Naive thymus-derived CD8-positive, alpha-beta T cell (primary cell): ENCODE measurements at regions not wholly inside any gene's neighbourhood (a gene's known extent, or its start where the extent isn't known, plus 50 kb on each side); places are given as distances from the start of the nearest gene placed in this dataset.
"Not testable (repeated sequence)": the region's sequence is repeated elsewhere in the genome, so short reads cannot be mapped to it uniquely, and the experiment has no call there.

ENCODE experiments used
- ATAC-seq, 2 donors: fragments of 150-1000 bp; cut with Tn5 transposase in 1 of 2; sonication (Bioruptor Pico), chemical (Tn5 transposase) in 1 of 2; 1 replicate in 1 of 2; 2 replicates in 1 of 2; pipeline ENCODE4 v1.10.0; 2021; ENCODE audit warnings: mild to moderate bottlenecking in 2 of 2, moderate library complexity in 2 of 2
- POLR2A ChIA-PET: fragments of 350-600 bp; sonication (Branson Sonifier 250); formaldehyde crosslinking; loops from one replicate; lab custom pipeline; 2021; ENCODE audit warnings: antibody characterized with exemption; lab: Charles Lee
- DNase-seq, 10 donors: peaks; one replicate each; pipeline versions ENCODE4 v3.0.0 to v3.0.0-alpha.2; 2020 to 2022
- H3K27ac Mint-ChIP-seq, 10 donors: one replicate each; pipeline ENCODE4 v1.8.0; 2020 to 2022; ENCODE audit warnings: mild to moderate bottlenecking in 10 of 10, mixed read lengths in 10 of 10, moderate library complexity in 4 of 10, inconsistent platforms in 1 of 10
- H3K27me3 Mint-ChIP-seq, 5 donors: one replicate each; pipeline ENCODE4 v1.8.0; 2021 to 2022; ENCODE audit warnings: mixed read lengths in 5 of 5
- H3K36me3 Mint-ChIP-seq, 3 donors: one replicate each; pipeline ENCODE4 v1.8.0; 2020 to 2022; ENCODE audit warnings: mixed read lengths in 3 of 3, mild to moderate bottlenecking in 2 of 3, inconsistent platforms in 1 of 3
- H3K4me1 Mint-ChIP-seq, 4 donors: one replicate each; pipeline ENCODE4 v1.8.0; 2021 to 2022; ENCODE audit warnings: mixed read lengths in 4 of 4
- H3K4me3 Mint-ChIP-seq, 10 donors: one replicate each; pipeline ENCODE4 v1.8.0; 2020 to 2022; ENCODE audit warnings: mild to moderate bottlenecking in 10 of 10, mixed read lengths in 10 of 10, moderate library complexity in 6 of 10, inconsistent platforms in 1 of 10
- H3K9me3 Mint-ChIP-seq, 9 donors: one replicate each; pipeline ENCODE4 v1.8.0; 2020 to 2022; ENCODE audit warnings: mixed read lengths in 9 of 9, mild to moderate bottlenecking in 3 of 9, inconsistent platforms in 1 of 9, moderate library complexity in 1 of 9

DNA sequence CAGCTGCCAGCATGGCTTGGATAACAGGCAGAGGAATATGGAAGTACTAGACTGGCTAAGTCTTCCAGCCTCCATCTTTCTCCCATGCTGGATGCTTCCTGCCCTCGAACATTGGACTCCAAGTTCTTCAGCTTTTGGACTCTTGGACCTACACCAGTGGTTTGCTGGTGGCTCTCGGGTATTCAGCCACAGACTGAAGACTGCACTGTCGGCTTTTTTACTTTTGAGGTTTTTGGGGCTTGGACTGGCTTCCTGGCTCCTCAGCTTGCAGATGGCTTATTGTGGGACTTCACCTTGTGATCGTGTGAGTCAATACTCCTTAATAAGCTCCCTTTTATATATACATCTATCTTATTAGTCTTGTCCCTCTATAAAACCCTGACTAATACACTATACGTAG is 667.6 kb upstream of the NRG3 start:
- H3K9me3 Mint-ChIP-seq, H3K36me3 Mint-ChIP-seq, H3K4me1 Mint-ChIP-seq, H3K27me3 Mint-ChIP-seq, ATAC-seq, POLR2A ChIA-PET, DNase-seq, H3K27ac Mint-ChIP-seq, H3K4me3 Mint-ChIP-seq: not testable (repeated sequence)

DNA sequence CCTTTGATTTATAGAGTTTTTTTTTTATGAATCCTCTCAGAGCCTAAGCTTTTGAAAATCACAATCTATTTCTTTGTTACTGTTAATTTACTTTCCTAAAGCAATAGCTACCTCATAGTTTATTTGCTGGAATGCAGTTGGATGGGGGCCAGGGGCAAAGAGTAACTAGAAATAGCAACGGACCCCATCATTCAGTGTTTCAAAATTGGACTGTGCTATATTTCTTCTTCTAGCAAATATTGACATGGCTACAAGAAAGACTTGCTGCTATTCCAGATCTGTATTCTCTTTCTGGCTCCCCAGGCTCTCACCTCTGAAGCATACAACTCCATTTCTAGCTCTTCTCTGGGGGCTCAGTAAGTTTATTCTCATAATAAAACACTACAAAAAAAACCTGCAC is 661.6 kb upstream of the NRG3 start:
- no peak for DNase-seq
- Mint-ChIP-seq H3K4me1 (no peaks in the 10 kb centered on the region), H3K9me3 (peaks cover 0 to 2% (median 0%) of the 10 kb centered on the region in 9 donors), H3K27ac (no peak overlapping the region), H3K27me3 (peaks cover 0 to 4% (median 0%) of the 10 kb centered on the region in 5 donors), H3K36me3 (no peaks in the 10 kb centered on the region), H3K4me3 (no peak overlapping the region)
- POLR2A ChIA-PET, result no interaction called here
- no peak for ATAC-seq

DNA sequence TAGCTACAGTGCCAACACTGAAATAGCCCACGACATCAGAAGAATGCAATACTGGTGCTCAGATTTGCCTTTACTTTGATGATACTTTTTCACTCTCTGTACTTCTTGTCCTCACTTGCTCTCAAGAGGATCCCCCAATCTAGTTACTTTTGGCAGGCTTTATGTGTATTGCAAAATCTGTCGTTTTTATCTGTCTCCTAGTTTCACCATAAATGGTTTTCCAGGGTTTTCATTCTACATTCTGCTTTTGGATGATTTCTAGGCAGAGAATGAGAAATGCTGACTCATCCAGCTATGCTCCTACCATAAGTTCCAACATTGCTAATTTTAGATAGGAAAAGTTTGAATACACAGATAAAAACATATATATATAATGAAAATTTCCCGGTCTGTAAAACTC is 659.5 kb upstream of the NRG3 start:
- Mint-ChIP-seq H3K27ac (no peak overlapping the region), H3K36me3 (no peaks in the 10 kb centered on the region), H3K4me1 (no peaks in the 10 kb centered on the region), H3K27me3 (peaks cover 0 to 4% (median 0%) of the 10 kb centered on the region in 5 donors), H3K9me3 (peaks cover 0 to 2% (median 0%) of the 10 kb centered on the region in 9 donors), H3K4me3 (no peak overlapping the region)
- DNase-seq (no peak), ATAC-seq (no peak)
- POLR2A ChIA-PET, result no interaction called here

DNA sequence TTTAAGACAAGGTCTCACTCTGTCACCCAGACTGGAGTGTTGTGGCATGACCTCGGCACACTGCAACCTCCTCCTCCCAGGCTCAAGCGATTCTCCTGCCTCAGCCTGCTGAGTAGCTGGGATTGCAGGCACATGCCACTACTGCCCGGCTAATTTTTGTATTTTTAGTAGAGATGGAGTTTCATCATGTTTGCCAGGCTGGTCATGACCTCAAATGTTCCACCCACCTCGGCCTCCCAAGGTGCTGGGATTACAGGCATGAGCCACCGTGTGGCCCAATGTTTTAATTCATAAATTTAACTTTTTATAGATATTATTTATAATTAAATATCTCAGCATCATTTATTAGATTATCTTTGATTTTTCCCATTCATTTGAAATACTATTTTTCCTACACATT is 658.0 kb upstream of the NRG3 start:
- Mint-ChIP-seq H3K4me3 (no peak overlapping the region), H3K36me3 (no peaks in the 10 kb centered on the region), H3K27me3 (peaks cover 0 to 4% (median 0%) of the 10 kb centered on the region in 5 donors), H3K27ac (no peak overlapping the region), H3K9me3 (peaks cover 0 to 2% (median 0%) of the 10 kb centered on the region in 9 donors), H3K4me1 (no peaks in the 10 kb centered on the region)
- ATAC-seq (no peak), DNase-seq (no peak)
- POLR2A ChIA-PET, result no interaction called here

DNA sequence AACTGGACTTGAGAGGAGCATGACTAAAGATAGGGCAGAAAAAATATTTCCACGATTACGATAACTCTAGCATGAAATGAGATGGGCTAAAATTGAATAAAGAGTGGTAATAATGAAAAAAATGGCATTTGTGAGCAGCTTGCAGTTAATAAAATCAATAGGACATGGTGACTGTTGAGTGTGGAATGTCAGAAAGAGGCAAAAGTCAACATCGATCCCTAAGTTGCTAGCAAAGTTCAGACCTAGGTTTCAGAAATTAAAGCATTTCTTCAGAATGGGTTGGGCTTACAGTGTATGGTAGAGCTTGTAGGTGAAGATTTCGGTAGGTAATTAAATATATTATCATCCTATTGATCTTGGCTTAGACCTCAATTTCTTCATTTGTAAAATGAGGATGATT is 656.7 kb upstream of the NRG3 start:
- no peaks in the 10 kb centered on the region for H3K4me1 Mint-ChIP-seq
- H3K27me3 Mint-ChIP-seq, result peaks cover 0 to 4% (median 0%) of the 10 kb centered on the region in 5 donors
- no peak overlapping the region for H3K27ac Mint-ChIP-seq
- H3K9me3 Mint-ChIP-seq, result peaks cover 0 to 3% (median 0%) of the 10 kb centered on the region in 9 donors
- POLR2A ChIA-PET, result no interaction called here
- H3K36me3 Mint-ChIP-seq, result no peaks in the 10 kb centered on the region
- H3K4me3 Mint-ChIP-seq, result no peak overlapping the region
- ATAC-seq (no peak), DNase-seq (no peak)

DNA sequence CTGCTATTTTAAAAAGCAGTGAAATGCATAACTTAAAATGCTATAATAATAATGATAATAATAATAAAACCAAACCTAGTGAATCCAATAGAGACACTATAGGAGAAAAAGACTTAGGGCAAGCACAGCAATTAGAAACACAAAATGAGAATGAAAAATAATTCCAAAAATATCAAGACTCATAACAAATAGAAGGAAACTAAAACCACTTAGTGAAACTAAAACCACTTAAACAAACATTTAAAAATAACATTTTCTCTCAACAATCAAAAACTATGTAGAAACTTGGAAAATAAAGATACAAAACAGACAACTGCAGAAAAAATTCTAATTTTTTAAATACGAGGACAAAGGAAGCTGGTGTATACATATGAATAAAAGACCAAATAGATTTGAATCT is 655.2 kb upstream of the NRG3 start:
- Mint-ChIP-seq H3K4me1 (no peaks in the 10 kb centered on the region), H3K4me3 (no peak overlapping the region), H3K27ac (no peak overlapping the region), H3K9me3 (peaks cover 0 to 3% (median 0%) of the 10 kb centered on the region in 9 donors), H3K27me3 (peaks cover 0 to 4% (median 0%) of the 10 kb centered on the region in 5 donors), H3K36me3 (no peaks in the 10 kb centered on the region)
- POLR2A ChIA-PET, result no interaction called here
- ATAC-seq (no peak), DNase-seq (no peak)

DNA sequence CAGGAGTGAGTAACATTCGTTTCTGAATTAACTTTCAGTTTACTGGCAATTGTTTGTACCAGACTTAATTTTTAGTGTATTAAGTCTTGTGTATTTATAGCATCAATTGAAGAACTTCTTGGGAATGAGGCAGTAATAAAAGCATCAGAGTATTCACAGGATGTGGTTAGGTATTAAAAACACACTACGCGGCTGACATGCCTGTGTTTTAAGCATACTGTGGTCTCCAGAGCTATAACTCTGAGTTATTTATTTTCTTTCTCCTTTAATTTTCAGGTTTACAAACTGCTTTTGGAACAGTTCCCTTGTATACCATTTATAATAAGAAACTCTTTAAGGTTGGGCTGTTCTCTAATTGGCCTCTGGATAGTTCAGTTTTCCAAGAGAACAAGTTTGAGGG is 626.1 kb upstream of the NRG3 start:
- H3K27me3 Mint-ChIP-seq, result no peaks in the 10 kb centered on the region
- POLR2A ChIA-PET, result no interaction called here
- no peaks in the 10 kb centered on the region for H3K9me3 Mint-ChIP-seq
- no peak for DNase-seq
- no peak for ATAC-seq
- H3K36me3 Mint-ChIP-seq, result no peaks in the 10 kb centered on the region
- H3K4me1 Mint-ChIP-seq, result no peaks in the 10 kb centered on the region
- no peak overlapping the region for H3K27ac Mint-ChIP-seq
- no peak overlapping the region for H3K4me3 Mint-ChIP-seq

DNA sequence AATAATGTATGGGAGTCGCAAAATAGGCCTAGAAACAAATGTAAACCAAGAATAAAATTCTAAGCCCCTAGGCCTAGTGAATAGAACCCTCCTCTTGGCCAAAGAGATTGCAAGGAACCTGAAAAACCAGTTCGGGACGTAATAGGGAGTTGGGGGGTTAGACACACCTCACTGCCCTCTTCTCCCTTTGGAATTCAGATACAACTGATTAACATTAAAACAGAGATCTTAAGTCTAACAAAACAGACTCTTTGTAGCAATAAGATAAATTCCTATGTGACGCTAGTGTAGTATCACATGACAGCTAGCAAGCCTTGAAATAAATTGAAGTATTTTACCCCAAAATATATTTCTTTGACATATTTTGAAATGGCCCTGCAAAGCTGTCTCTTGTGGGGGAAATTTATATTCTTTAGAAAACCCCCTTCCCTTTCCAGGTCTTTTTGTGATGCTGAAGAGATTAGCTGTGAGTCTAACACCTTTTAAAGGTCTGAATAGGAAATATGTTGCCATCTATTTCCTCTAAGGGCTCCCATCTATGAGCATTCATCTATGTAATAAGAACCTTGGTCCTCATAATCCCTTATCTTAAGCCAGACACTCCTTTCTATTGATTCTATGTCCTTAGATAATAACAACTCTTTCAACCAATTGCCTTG is 623.4 kb upstream of the NRG3 start:
- no peaks in the 10 kb centered on the region for H3K4me1 Mint-ChIP-seq
- H3K9me3 Mint-ChIP-seq, result no peaks in the 10 kb centered on the region
- H3K27ac Mint-ChIP-seq, result no peak overlapping the region
- no peak for ATAC-seq
- no peaks in the 10 kb centered on the region for H3K36me3 Mint-ChIP-seq
- POLR2A ChIA-PET, result no interaction called here
- no peak overlapping the region for H3K4me3 Mint-ChIP-seq
- H3K27me3 Mint-ChIP-seq, result no peaks in the 10 kb centered on the region
- DNase-seq, result no peak

DNA sequence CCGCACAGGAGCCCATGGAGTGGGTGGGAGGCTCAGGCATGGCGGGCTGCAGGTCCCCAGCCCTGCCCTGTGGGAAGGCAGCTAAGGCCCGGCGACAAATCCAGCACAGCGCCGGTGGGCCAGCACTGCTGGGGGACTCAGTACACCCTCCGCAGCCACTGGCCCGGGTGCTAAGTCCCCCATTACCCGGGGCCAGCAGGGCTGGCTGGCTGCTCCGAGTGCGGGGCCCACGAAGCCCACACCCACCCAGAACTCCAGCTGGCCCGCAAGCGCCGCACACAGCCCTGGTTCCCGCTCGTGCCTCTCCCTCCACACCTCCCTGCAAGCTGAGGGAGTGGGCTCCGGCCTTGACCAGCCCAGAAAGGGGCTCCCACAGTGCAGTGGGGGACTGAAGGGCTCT is 610.0 kb upstream of the NRG3 start:
- ATAC-seq, POLR2A ChIA-PET, H3K27me3 Mint-ChIP-seq: not testable (repeated sequence)

DNA sequence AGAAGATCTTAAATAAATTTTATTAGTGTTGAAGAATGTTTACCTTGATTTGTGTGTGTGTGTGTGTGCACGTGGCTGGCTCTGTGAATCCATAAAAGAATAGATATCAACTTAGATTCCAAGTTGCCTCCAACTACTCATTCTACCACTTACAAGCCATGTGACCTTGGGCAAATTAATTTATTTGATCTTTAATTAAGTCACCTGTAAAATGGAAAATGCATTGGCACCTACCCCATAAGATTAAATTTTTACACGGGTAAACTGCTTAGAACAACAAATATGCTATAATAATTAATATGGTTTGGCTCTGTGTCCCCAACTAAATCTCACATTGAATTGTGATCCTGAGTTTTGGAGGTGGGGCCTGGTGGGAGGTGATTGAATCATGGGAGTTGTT is 604.9 kb upstream of the NRG3 start:
- POLR2A ChIA-PET, result no interaction called here
- H3K36me3 Mint-ChIP-seq, result no peaks in the 10 kb centered on the region
- no peaks in the 10 kb centered on the region for H3K27me3 Mint-ChIP-seq
- H3K27ac Mint-ChIP-seq, result no peak overlapping the region
- no peaks in the 10 kb centered on the region for H3K4me1 Mint-ChIP-seq
- no peak overlapping the region for H3K4me3 Mint-ChIP-seq
- DNase-seq (no peak), ATAC-seq (no peak)
- peaks cover 0 to 17% (median 0%) of the 10 kb centered on the region in 9 donors for H3K9me3 Mint-ChIP-seq

More for the DNA sequence above, 610.0 kb upstream of the NRG3 start:
- not testable (repeated sequence) for DNase-seq, H3K4me3 Mint-ChIP-seq, H3K36me3 Mint-ChIP-seq, H3K27ac Mint-ChIP-seq, H3K9me3 Mint-ChIP-seq, H3K4me1 Mint-ChIP-seq

DNA sequence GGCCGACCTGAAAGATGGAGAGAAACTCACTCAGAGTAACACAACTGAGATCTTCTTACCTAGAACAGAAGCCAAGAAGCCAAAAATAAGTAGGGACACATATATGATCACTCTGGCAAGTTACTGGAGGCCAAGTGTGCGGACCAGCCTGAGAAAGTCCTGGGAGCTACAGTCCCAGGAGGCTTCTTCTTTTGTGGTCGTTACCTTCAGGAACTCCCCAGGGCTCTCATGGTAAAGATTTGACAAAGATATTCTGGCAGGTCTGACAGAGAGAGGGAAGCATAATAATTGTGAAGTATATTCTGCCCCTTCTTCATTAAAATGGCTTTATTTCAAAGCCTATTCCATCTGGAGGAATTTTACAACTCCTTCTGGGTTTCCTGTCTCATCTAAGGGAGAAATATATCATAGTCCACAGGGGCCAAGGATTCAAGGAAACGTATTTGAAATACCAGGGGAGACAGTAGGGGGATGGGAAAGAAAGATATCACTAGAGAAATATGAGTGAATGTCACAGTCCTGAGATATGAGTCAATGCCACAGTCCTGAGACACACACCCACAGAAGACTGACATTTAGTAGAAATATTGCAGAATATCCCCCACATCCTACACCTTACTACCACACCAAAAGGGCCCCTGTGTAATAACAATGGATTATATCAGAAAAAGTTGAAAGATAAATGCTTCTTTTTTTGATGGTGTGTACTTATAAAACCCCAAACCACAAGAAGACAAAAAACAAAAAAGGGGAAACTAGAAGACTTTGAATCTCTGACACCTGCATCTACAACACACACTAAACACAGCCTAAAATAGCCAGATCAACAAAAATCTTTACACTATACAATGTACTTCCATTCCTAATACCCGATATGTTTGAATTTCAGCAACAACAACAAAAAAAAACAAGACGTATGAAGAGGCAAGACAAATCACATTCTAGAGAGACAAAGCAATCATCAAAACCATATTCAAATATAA is 594.2 kb upstream of the NRG3 start:
- H3K4me1 Mint-ChIP-seq, result no peaks in the 10 kb centered on the region
- DNase-seq, result no peak
- no peaks in the 10 kb centered on the region for H3K36me3 Mint-ChIP-seq
- H3K4me3 Mint-ChIP-seq, result no peak overlapping the region
- no peak for ATAC-seq
- peaks cover 0 to 9% (median 0%) of the 10 kb centered on the region in 5 donors for H3K27me3 Mint-ChIP-seq
- H3K27ac Mint-ChIP-seq, result no peak overlapping the region
- POLR2A ChIA-PET, result no interaction called here
- peaks cover 0 to 13% (median 4%) of the 10 kb centered on the region in 9 donors for H3K9me3 Mint-ChIP-seq

DNA sequence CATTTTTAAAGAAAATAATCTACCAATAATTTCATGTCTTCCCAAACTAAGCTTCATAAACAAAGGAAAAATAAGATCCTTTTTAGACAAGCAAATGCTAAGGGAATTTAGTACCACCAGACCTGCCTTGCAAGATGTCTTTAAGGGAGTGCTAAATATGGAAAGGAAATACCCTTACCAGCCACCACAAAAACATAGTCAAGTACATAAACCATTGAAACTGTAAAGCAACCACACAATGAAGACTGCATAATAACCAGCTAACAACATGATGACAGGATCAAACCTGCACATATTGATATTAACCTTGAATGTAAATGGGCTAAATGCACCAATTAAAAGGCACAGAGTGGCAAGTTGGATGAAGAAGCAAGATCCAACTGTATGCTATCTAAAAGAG is 586.5 kb upstream of the NRG3 start:
- Mint-ChIP-seq H3K27me3 (peaks cover 0 to 5% (median 0%) of the 10 kb centered on the region in 5 donors), H3K36me3 (no peaks in the 10 kb centered on the region), H3K4me1 (no peaks in the 10 kb centered on the region), H3K9me3 (peaks cover 0 to 11% (median 2%) of the 10 kb centered on the region in 9 donors), H3K27ac (no peak overlapping the region), H3K4me3 (no peak overlapping the region)
- ATAC-seq, result no peak
- no peak for DNase-seq
- POLR2A ChIA-PET, result no interaction called here

DNA sequence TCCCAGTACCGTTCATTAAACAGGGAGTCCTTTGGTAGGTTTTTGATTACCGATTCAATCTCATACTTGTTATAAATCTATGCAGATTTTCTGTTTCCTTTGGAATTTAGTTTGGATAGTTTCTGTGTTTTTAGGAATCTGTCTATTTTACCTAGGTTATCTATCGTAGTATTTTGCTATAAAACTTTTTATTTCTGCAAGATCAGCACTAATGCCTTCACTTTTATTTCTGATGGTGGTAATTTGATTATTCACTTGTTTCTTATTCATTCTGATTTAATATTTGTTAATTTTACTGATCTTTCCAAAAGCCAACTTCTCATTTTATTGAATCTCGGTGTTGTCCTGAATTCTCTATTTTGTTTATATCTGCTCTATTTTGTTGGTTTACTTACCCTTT is 577.7 kb upstream of the NRG3 start:
- no peak overlapping the region for H3K27ac Mint-ChIP-seq
- no peaks in the 10 kb centered on the region for H3K4me1 Mint-ChIP-seq
- H3K4me3 Mint-ChIP-seq, result no peak overlapping the region

More for the DNA sequence above, 577.7 kb upstream of the NRG3 start:
- Mint-ChIP-seq H3K9me3 (peaks cover 0 to 15% (median 4%) of the 10 kb centered on the region in 9 donors), H3K27me3 (peaks cover 0 to 4% (median 0%) of the 10 kb centered on the region in 5 donors), H3K36me3 (no peaks in the 10 kb centered on the region)
- ATAC-seq (no peak), DNase-seq (no peak)
- POLR2A ChIA-PET, result no interaction called here
